GM18498 (cell line): ENCODE measurements at regions not wholly inside any gene's neighbourhood (a gene's known extent, or its start where the extent isn't known, plus 50 kb on each side); places are given as distances from the start of the nearest gene placed in this dataset.
"Not testable (repeated sequence)": the region's sequence is repeated elsewhere in the genome, so short reads cannot be mapped to it uniquely, and the experiment has no call there.

Experiments used
- ATAC-seq: cut with Tn5 transposase; IDR thresholded peaks from one replicate; pipeline ENCODE4 v1.9.1; 2021; ENCODE audit warnings: mild to moderate bottlenecking, moderate library complexity; ENCODE audit not compliant: unreplicated experiment

DNA sequence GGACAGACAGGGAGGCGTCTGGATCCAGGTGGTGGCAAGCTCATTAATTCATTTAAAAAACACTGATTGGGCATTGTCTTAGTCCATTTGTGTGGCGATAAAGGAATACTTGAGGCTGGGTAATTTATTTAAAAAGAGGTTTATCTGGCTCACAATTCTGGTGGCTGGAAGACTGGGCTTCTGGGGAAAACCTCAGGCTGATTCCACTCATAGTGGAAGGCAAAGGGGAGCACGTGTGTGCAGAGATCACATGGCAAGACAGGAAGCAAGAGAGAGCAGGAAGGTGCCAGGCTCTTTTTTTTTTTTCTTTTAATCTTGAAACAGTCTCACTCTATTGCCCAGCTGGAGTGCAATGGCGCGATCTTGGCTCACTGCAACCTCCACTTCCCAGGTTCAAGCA is 100.2 kb upstream of the METTL14 start:
- ATAC-seq = no peak

DNA sequence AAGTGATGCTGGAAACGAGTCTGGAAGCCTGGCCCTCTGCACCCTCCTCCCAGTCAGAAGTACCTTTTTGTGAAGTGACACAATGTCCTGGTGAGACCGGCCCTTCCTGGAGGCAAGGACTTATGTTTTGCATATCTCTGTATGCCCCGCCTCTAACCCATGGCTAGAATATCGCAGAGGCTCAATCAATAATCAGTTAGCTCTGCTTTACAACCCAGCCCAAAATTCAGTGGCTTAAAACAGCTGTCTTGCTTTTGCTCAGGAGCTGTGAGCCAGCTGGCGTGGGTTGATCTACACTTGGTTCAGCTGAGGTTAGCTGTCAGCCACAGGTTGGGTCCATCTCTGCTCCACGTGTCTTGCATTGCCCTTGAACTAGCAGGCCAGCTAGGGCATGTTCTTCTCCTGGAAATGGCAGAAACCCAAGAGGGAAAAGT is 98.8 kb upstream of the METTL14 start:
- no peak for ATAC-seq

DNA sequence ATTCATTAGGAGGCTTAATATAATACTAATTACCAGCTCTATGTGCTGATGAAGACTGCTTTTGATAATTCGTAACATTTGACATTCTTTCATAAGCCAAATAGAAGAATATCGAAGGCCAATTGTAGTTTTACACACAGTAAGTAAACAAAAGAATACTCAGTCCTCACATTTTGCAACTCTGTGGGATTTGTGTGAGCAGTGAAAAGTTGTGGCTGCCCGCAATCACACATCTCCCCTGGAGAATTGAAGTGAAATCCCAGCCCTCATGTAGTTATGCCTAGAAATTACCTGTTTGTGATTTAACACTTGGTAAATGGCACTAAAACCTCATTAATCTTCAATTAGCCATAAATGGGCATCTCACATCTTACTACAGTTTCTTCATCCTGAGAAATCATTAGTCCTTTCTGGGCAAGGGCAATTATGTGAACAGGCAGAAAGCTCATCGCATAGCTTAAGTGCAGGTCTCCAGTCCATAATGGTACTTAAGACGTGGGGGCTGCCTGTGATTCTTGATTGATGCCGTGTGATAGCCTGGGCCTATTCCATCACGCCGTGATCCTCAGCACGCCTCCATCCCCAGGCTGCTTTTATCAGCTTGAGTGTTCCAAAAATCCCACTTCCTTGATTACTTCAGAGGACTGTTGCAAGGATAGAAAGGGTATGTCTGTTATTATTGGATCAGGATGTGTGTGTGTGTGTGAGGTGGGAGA is 97.9 kb upstream of the METTL14 start:
- no peak for ATAC-seq

DNA sequence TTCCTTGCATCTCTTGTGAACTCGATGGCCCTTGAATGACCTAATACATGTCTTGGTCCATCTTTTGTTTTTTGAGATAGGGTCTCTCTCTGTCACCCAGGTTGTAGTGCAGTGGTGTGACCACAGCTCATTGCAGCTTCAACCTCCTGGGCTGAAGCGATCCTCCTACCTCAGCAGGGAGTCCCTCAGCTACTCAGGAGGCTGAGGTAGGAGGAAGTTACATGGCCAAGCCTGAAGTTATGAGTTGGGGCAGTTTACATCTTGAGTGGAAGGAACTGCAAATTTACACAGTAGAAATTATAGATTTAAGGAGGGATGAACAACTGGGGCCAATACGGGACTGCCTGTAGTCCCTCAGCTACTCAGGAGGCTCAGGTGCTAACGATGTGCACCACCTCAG is 97.2 kb upstream of the METTL14 start:
- no peak for ATAC-seq

DNA sequence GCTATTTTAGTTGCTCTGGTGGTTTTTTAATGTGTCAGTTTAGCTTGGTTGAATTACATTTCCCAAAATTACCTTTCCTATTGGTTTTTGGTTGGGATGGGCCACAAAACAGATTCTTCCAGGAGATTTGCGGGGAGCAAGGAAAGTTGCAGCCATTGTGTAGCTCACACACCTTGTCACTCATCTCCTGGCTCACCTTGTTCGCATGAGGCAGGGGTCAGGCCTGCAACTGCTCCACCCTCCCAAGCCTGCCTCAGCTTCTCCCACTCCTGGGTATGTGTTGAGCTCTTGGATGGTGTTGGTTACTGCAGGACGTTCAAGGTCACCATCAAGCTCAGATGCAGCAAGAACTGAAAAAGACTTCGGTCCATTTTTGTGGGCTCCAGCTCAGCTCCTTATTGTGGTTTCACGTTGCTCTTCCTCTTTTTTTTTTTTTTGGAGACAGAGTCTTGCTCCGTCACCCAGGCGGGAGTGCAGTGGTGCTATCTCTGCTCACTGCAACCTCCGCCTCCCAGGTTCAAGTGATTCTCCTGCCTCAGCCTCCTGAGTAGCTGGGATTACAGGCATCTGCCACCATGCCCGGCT is 95.6 kb upstream of the METTL14 start:
- ATAC-seq = no peak

DNA sequence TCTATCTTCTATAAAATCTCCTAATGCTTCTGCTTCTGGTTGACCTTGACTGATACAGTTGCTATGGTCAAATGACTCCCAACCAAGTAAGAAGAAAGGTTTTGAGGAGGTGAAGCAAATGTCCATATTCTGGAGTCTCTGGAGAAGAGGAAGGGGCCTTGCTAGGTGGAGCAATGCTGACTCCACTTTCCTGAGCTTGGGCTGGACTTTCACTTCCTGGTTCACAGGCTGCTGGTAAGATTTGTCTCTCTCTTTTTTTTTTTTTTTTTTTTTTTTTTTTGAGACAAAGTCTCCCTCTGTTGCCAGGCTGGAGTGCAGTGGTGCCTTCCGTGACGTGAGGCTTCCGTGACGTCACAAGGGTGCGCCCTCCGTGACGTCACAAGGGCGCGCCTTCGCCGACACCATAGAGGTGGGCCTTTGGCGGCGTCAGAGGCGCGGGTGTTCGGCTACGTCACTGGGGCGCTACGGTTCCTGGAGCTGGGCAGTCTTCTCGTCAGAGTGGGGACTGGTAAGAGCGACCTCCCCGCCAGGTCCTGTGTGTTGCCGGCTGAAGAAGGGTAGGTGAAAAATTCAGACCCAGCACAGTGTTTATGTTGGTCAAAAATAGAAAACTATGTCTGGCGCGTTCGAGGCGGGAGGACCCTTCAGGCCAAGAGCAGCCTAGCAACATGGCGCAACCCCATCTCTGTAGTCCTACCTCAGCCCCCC is 93.7 kb upstream of the METTL14 start:
- peak; percentile 98 for ATAC-seq

DNA sequence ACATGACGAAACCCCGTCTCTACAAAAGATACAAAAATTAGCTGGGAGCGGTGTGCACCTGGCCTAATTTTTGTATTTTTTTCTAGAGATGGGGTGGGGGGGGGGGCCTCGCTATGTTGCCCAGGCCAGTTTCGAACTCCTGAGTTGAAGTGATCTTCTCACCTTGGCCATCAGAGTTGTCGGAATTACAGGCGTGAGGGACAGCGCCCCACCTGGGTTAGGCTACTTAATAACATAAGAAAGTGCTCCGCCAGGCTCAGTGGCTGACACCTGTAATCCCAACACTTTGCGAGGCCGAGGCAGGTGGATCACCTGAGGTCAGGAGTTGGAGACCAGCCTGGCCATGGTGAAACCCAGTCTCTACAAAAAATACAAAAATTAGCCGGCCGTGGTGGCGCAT is 92.9 kb upstream of the METTL14 start:
- not testable (repeated sequence) for ATAC-seq

DNA sequence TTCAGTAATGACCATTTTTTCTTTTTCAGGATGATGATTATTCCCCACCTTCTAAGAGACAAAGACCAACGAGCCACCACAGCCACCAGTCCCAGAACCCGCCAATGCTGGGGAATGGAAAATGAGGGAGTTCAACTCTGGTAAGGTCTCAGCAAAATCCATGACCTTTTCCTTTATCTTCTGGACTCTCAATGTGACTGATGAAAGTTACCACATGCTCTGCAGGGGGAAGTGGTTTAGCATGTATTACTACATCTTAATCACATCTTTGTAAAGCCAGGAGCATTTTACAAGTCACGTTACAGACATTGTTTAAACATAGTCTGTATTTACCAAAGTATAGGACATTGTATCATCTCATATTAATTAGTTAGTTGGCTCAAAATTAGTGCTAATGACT is 89.3 kb upstream of the METTL14 start:
- not testable (repeated sequence) for ATAC-seq

DNA sequence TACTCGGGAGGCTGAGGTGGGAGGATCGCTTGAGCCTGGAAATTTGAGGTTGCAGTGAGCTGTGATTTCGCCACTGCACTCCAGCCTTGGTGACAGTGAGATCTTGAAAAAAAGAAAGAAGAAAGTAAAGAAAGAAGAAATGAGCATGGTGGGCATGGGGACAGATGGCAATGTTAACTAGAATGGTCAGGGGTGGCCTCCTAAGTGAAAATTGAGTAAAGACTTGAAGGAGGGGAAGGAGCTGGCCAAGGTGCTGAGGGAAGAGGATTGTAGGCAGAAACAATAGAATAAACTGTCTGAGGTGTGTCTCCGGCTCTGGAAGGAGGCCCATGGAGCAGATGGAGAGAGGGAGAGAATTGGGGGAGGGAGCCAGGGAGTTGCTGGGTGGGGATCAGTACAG is 60.1 kb upstream of the METTL14 start:
- ATAC-seq = not testable (repeated sequence)

DNA sequence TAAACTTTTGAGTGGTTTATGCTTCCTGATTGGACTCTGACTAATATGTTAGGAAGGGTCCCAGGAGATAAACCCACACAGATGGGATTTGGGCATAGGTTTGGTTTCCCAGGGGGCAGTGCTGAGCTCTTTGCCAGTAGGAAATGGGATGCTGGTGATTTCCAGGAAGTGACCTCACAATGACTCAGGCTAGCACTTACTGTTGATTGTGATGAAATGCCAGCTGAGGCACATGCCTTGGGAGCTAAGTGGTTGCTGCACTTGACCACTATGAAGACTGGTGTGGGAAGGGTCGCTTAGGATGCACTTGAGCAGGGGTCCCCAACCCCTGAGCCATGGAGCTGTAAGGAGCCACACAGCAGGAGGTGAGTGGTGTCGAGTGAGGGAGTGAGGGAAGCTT is 55.5 kb upstream of the METTL14 start:
- not testable (repeated sequence) for ATAC-seq

DNA sequence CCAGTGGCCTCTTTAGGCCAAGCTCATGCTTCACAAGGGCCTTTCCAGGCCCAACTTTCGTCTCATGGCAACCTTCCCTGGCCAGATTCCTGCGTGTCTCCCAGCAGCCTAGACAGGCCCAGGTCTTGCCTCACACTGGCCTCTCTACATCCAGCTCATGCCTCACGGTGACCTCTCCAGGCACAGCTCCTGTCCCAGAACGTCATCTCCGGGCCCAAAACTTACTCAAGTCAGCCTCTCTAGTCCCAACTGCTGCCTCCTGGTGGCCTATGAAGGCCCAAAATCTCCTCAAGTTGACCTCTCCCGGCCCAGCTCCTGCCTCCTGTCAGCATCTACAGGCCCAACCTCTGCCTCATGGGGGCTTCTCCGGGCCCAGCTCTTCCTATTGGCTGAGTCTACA is 54.3 kb upstream of the METTL14 start:
- ATAC-seq = not testable (repeated sequence)

DNA sequence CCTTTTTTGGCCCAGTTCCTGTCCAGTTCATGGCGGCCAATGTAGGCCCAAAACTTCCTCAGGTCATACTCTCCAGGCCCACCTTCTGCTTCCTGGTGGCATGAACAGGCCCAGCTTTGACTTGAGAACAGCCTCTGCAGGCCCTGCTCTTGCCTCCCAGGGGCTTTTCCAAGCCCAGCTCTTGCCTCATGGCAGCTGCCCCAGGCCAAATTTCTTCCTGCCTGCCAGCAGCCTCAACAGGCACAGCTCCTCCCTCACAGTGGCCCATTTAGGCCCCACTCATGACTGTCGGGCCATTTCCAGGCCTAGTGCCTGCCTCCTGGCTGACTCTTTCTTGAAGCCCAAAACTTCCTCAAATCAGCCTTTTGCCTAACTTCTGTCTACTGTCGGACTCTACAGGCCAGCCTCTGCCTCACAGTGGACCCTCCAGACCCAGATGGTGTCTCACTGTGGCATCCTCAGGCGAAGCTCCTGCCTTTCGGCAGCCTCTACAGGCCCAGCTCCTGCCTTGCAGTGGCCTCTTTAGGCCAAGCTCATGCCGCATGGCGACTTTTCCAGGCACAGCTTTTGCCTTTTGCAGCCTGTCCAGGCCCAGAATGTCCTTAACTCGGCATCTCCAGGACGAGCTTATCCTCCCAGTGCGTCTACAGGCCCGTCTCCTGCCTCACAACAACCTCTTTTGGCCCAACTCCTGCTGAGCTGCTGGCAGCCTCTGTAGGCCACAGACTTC is 53.7 kb upstream of the METTL14 start:
- not testable (repeated sequence) for ATAC-seq

DNA sequence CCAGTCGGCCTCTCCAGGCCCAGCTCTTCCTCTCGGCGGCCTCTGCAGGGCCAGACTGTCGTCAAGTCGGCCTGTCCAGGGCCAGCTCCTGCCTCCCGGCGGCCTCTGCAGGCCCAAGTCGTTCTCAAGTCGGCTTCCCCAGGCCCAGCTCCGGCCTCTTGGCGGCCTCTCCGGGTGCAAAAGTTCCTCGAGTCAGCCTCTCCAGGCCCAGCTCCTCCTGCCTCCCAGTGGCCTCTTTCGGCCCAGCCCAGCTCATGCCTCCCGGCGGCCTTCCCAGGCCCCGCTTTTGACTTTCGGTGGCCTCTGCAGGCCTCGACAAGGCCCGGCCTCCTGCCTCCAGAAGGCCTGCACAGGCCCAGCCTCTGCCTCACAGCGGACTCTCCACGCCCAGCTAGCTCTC is 51.7 kb upstream of the METTL14 start:
- not testable (repeated sequence) for ATAC-seq

DNA sequence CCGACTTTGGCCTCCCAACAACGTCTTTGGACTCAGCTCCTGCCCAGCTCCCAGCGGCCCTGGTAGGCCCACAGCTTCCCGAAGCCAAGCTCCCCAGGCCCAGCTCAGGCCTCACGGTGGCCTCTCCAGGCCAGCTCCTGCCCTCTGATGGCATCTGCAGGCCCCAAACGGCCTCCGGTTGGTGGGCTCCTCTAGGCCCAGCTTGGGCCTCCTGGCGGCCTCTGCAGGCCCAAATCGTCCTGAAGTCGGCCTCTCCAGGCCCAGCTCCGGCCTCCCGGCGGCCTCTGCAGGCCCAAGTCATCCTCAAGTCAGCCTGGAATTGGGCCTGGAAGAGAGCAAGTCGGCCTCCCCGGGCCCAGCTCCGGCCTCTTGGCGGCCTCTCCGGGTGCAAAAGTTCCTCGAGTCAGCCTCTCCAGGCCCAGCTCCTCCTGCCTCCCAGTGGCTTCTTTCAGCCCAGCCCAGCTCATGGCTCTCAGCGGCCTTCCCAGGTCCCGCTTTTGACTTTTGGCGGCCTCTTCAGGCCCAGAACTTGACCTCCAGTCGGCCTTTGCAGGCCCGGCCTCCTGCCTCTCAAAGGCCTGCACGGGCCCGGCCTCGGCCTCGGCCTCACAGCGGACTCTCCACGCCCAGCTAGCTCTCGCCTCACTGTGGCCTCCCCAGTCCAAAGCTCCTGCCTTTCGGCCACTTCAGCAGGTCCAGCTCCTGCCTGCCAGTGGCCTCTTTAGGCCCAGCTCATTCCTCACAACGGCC is 50.9 kb upstream of the METTL14 start:
- not testable (repeated sequence) for ATAC-seq
